ENCODE measurements at regions not wholly inside any gene's neighbourhood (a gene's known extent, or its start where the extent isn't known, plus 50 kb on each side); places are given as distances from the start of the nearest gene placed in this dataset.
"Not testable (repeated sequence)": the region's sequence is repeated elsewhere in the genome, so short reads cannot be mapped to it uniquely, and the experiment has no call there.

DNA sequence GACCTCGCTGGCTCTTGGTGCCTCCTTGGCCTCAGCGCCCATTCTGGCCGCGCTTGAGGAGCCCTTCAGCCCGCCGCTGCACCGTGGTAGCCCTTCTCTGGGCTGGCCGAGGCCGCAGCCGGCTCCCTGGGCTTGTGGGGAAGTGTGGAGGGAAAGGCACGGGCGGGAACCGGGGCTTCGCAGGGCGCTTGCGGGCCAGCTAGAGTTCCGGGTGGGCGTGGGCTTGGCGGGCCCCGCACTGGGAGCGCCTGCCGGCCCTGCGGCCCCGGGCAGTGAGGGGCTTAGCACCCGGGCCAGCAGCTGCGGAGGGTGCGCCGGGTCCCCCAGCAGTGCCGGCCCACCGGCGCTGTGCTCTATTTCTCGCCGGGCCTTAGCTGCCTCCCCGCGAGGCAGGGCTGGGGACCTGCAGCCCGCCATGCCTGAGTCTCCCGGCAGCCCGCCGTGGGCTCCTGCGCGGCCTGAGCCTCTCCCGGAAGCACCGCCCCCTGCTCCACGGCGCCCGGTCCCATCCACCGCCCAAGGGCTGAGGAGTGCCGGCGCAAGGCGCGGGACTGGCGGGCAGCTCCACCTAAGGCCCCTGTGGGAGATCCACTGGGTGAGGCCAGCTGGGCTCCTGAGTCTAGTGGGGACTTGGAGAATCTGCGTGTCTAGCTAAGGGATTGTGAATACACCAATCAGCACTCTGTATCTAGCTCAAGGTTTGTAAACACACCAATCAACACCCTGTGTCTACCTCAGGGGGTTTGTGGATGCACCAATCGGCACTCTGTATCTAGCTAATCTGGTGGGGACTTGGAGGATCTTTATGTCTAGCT, 141.1 kb downstream of the SLCO4C1 start:
- not testable (repeated sequence) for H3K4me3 ChIP-seq (ENCODE audit: low read length in 3 of 3); H3K27me3 ChIP-seq (ENCODE audit: control insufficient read depth in 3 of 3, insufficient read depth in 3 of 3, low read length in 3 of 3); H3K36me3 ChIP-seq (ENCODE audit: control insufficient read depth in 3 of 3, insufficient read depth in 3 of 3, low read length in 3 of 3); H3K4me1 ChIP-seq (ENCODE audit: control insufficient read depth in 3 of 3, insufficient read depth in 3 of 3, low read length in 3 of 3); H3K27ac ChIP-seq (ENCODE audit: low read depth, low read length); H3K9me3 ChIP-seq (ENCODE audit: control insufficient read depth in 3 of 3, low read length in 3 of 3); H3K9ac ChIP-seq (ENCODE audit: low read depth in 1 of 3, low read length in 3 of 3)

DNA sequence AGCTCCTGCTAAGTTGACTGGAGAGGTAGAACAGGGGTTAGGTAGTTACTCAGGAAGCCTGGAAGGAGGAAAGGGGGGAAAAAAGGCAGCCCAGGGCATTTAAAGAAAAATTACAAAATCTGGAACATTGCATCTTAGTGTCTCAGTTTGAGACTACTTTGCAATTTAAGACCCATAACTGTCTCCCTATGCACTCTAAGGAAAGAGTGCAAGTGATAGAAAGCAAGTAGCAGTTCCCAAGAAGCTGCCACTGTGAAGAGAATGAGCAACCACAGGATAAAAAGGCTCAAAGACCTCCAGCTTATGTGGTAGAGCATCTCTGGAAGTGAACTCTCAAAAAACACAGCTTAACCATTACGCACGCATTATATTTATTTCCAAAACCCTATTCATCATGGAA, 141.8 kb downstream of the SLCO4C1 start:
- H3K27me3 ChIP-seq (ENCODE audit: control insufficient read depth in 3 of 3, insufficient read depth in 3 of 3, low read length in 3 of 3): no peaks in the 10 kb centered on the region
- H3K27ac ChIP-seq (ENCODE audit: low read depth, low read length): no peak overlapping the region

DNA sequence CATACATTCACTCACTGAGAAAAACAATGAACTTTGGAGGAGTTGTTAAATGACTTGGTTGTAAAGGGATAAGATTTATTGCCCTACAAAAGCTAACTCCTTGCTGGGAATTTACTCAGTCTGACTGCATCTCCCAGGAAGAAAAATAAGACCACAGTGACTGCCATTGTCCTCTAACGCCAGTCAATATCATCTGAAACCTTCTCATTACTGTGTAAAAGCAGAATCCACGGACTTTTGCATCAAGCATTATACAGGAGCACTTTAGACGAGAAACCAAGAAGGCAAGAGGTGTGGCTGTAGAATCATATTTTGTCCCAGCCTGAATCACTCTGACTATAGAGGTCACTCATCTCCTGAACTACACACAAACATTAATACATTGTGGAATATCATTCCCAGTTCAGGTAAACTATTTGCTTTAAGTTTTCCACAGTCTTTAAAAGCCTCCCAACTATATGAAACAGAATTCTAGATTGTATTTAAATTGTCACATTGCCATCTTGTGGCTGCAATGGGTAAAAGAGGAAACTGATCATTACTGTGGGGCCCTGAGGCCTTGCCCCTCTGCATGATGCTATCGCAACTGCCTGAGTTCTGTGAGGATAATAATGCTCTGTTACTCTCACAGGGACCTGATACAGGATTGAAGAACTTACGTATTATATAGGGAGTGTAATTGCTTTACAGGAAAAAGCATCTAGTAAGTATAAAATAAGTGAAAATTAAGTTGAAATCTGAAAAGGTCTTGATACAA, 142.9 kb downstream of the SLCO4C1 start:
- Histone ChIP-seq H3K4me1 (ENCODE audit: control insufficient read depth in 3 of 3, insufficient read depth in 3 of 3, low read length in 3 of 3) (no peaks in the 10 kb centered on the region), H3K9me3 (ENCODE audit: control insufficient read depth in 3 of 3, low read length in 3 of 3) (no peaks in the 10 kb centered on the region), H3K4me3 (ENCODE audit: low read length in 3 of 3) (no peak overlapping the region), H3K36me3 (ENCODE audit: control insufficient read depth in 3 of 3, insufficient read depth in 3 of 3, low read length in 3 of 3) (no peaks in the 10 kb centered on the region), H3K27me3 (ENCODE audit: control insufficient read depth in 3 of 3, insufficient read depth in 3 of 3, low read length in 3 of 3) (no peaks in the 10 kb centered on the region), H3K9ac (ENCODE audit: low read depth in 1 of 3, low read length in 3 of 3) (no peak overlapping the region), H3K27ac (ENCODE audit: low read depth, low read length) (no peak overlapping the region)

More for the DNA sequence above, 141.8 kb downstream of the SLCO4C1 start:
- Histone ChIP-seq H3K4me3 (ENCODE audit: low read length in 3 of 3) (no peak overlapping the region), H3K36me3 (ENCODE audit: control insufficient read depth in 3 of 3, insufficient read depth in 3 of 3, low read length in 3 of 3) (no peaks in the 10 kb centered on the region), H3K4me1 (ENCODE audit: control insufficient read depth in 3 of 3, insufficient read depth in 3 of 3, low read length in 3 of 3) (no peaks in the 10 kb centered on the region), H3K9ac (ENCODE audit: low read depth in 1 of 3, low read length in 3 of 3) (no peak overlapping the region), H3K9me3 (ENCODE audit: control insufficient read depth in 3 of 3, low read length in 3 of 3) (peaks cover 0 to 2% (median 0%) of the 10 kb centered on the region in 3 donors)

DNA sequence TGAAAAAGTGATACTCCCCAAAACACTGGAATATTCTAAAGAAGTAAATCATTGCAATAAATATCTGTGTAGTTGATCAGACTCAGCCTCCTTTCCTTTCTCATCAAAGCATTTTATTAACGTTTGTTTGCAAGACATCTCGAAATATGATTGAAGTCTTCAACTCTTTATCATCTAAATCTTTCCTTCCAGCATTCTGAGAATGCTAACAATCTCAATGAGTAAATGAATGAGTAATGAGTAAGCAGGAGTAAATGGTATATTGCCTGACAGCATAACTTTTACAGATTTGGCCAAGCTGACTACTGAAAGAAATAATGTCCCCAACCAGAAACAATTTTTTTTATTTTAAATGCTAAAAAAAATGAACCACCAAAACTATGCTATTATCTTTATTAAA, 157.1 kb downstream of the SLCO4C1 start:
- Histone ChIP-seq H3K4me1 (ENCODE audit: control insufficient read depth in 3 of 3, insufficient read depth in 3 of 3, low read length in 3 of 3) (no peaks in the 10 kb centered on the region), H3K36me3 (ENCODE audit: control insufficient read depth in 3 of 3, insufficient read depth in 3 of 3, low read length in 3 of 3) (no peaks in the 10 kb centered on the region), H3K9me3 (ENCODE audit: control insufficient read depth in 3 of 3, low read length in 3 of 3) (no peaks in the 10 kb centered on the region), H3K27ac (ENCODE audit: low read depth, low read length) (no peak overlapping the region), H3K27me3 (ENCODE audit: control insufficient read depth in 3 of 3, insufficient read depth in 3 of 3, low read length in 3 of 3) (no peaks in the 10 kb centered on the region), H3K4me3 (ENCODE audit: low read length in 3 of 3) (no peak overlapping the region), H3K9ac (ENCODE audit: low read depth in 1 of 3, low read length in 3 of 3) (no peak overlapping the region)

DNA sequence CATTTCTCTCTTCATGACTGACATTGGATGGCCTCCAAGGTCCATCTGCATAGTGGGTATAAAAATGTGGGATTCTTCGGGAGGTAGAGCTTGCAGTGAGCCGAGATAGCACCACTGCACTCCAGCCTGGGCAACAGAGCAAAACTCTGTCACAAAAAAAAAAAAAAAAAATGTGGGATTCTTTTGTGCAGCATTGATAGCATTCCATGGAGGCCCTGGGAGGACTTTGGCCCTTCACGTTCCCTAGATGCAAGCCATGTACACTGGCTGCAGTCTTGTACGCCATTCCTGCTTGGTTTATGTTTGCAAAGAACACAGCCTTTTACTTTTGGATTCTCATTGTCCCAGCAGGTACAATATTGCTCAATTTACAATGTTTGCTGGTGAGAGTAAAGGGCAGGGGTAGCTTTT, 157.8 kb downstream of the SLCO4C1 start:
- Histone ChIP-seq H3K27ac (ENCODE audit: low read depth, low read length) (no peak overlapping the region), H3K4me3 (ENCODE audit: low read length in 3 of 3) (no peak overlapping the region), H3K4me1 (ENCODE audit: control insufficient read depth in 3 of 3, insufficient read depth in 3 of 3, low read length in 3 of 3) (no peaks in the 10 kb centered on the region), H3K9ac (ENCODE audit: low read depth in 1 of 3, low read length in 3 of 3) (no peak overlapping the region), H3K36me3 (ENCODE audit: control insufficient read depth in 3 of 3, insufficient read depth in 3 of 3, low read length in 3 of 3) (no peaks in the 10 kb centered on the region), H3K27me3 (ENCODE audit: control insufficient read depth in 3 of 3, insufficient read depth in 3 of 3, low read length in 3 of 3) (no peaks in the 10 kb centered on the region), H3K9me3 (ENCODE audit: control insufficient read depth in 3 of 3, low read length in 3 of 3) (no peaks in the 10 kb centered on the region)

DNA sequence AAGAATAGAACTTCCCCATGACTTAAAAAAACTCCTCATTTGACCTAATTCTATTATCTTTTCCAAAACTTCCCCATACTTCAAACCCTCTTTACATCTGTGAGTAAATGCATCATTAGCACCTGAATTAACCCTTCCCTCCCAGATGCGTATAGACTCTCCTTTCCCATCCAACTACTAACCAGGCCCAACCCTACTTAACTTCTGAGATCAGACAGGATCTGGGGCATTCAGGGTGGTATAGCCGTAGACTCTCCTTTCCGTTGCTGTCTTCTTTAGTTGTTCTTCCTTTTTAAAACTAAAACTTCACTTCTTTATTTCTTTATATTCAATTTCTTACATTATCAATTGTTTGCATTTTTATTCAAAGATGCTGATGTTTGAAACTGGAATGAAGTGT, 165.2 kb downstream of the SLCO4C1 start:
- H3K4me3 ChIP-seq (ENCODE audit: low read length in 3 of 3): no peak overlapping the region
- peaks cover 0 to 2% (median 0%) of the 10 kb centered on the region in 3 donors for H3K9me3 ChIP-seq (ENCODE audit: control insufficient read depth in 3 of 3, low read length in 3 of 3)
- H3K9ac ChIP-seq (ENCODE audit: low read depth in 1 of 3, low read length in 3 of 3): no peak overlapping the region
- no peaks in the 10 kb centered on the region for H3K4me1 ChIP-seq (ENCODE audit: control insufficient read depth in 3 of 3, insufficient read depth in 3 of 3, low read length in 3 of 3)
- H3K27me3 ChIP-seq (ENCODE audit: control insufficient read depth in 3 of 3, insufficient read depth in 3 of 3, low read length in 3 of 3): no peaks in the 10 kb centered on the region
- no peak overlapping the region for H3K27ac ChIP-seq (ENCODE audit: low read depth, low read length)
- no peaks in the 10 kb centered on the region for H3K36me3 ChIP-seq (ENCODE audit: control insufficient read depth in 3 of 3, insufficient read depth in 3 of 3, low read length in 3 of 3)

DNA sequence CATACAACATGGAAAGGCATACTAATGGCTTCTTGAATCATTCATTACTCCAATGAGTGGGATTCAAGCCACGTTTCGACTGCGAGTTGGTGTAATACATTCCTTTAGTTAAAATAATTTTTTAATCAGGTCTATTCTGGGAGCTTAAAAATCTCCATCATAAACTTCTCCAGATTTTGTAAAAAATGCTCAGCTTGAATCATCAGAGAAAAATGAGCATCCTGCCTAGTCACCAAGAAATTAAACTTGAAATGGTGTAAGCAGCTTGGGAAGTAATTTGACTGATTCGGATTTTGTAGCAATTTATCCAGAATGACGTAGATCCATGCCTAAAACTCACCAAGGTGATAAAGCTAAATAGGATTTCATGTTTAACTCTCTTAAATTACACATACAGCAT, 165.7 kb downstream of the SLCO4C1 start:
- H3K4me3 ChIP-seq (ENCODE audit: low read length in 3 of 3): no peak overlapping the region
- no peaks in the 10 kb centered on the region for H3K4me1 ChIP-seq (ENCODE audit: control insufficient read depth in 3 of 3, insufficient read depth in 3 of 3, low read length in 3 of 3)
- no peaks in the 10 kb centered on the region for H3K36me3 ChIP-seq (ENCODE audit: control insufficient read depth in 3 of 3, insufficient read depth in 3 of 3, low read length in 3 of 3)
- H3K9me3 ChIP-seq (ENCODE audit: control insufficient read depth in 3 of 3, low read length in 3 of 3): peaks cover 0 to 2% (median 0%) of the 10 kb centered on the region in 3 donors
- H3K27me3 ChIP-seq (ENCODE audit: control insufficient read depth in 3 of 3, insufficient read depth in 3 of 3, low read length in 3 of 3): no peaks in the 10 kb centered on the region
- no peak overlapping the region for H3K9ac ChIP-seq (ENCODE audit: low read depth in 1 of 3, low read length in 3 of 3)
- no peak overlapping the region for H3K27ac ChIP-seq (ENCODE audit: low read depth, low read length)

DNA sequence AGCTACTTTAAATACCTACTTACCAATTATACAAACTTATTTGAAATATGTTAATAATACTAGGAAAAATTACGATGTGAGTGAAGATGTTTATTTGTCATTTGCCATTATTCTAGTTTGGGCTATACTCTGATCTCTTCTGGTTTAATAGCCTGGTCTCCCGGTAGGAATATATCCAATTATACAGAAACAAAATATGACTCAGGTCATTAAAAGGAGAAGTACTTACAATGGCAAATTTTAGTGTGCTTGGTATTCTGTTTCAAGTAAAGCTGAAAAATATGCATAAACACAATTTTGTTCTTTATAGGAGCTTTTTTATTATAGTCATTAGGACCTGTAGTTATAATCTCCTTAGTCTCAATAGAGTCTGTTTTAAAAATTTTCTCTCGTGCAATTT, 176.8 kb downstream of the SLCO4C1 start:
- no peaks in the 10 kb centered on the region for H3K9me3 ChIP-seq (ENCODE audit: control insufficient read depth in 3 of 3, low read length in 3 of 3)

DNA sequence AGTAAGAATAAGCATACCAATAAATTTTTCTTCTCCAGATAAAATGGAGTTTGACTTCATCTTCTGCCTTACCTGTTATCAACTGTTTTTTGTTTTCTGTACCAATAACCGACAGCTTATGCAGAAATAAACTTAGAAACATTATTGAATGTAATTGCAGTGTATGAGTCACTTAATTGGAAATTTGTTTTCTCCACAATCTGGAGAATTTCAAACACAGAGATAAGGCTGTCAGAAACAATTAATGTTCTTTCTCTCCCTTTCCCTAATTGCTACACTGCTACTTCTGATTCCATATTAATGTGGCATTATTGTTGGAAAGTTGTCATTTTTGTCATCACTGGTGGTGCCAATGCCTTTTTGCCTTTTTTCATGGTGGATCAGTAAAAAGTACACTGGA, 180.3 kb downstream of the SLCO4C1 start:
- H3K4me1 ChIP-seq (ENCODE audit: control insufficient read depth in 3 of 3, insufficient read depth in 3 of 3, low read length in 3 of 3): no peaks in the 10 kb centered on the region
- H3K36me3 ChIP-seq (ENCODE audit: control insufficient read depth in 3 of 3, insufficient read depth in 3 of 3, low read length in 3 of 3): no peaks in the 10 kb centered on the region
- H3K9me3 ChIP-seq (ENCODE audit: control insufficient read depth in 3 of 3, low read length in 3 of 3): no peaks in the 10 kb centered on the region
- no peak overlapping the region for H3K9ac ChIP-seq (ENCODE audit: low read depth in 1 of 3, low read length in 3 of 3)
- H3K27ac ChIP-seq (ENCODE audit: low read depth, low read length): no peak overlapping the region
- H3K4me3 ChIP-seq (ENCODE audit: low read length in 3 of 3): no peak overlapping the region
- H3K27me3 ChIP-seq (ENCODE audit: control insufficient read depth in 3 of 3, insufficient read depth in 3 of 3, low read length in 3 of 3): no peaks in the 10 kb centered on the region

More for the DNA sequence above, 176.8 kb downstream of the SLCO4C1 start:
- Histone ChIP-seq H3K27ac (ENCODE audit: low read depth, low read length) (no peak overlapping the region), H3K4me3 (ENCODE audit: low read length in 3 of 3) (no peak overlapping the region), H3K27me3 (ENCODE audit: control insufficient read depth in 3 of 3, insufficient read depth in 3 of 3, low read length in 3 of 3) (no peaks in the 10 kb centered on the region), H3K9ac (ENCODE audit: low read depth in 1 of 3, low read length in 3 of 3) (no peak overlapping the region), H3K4me1 (ENCODE audit: control insufficient read depth in 3 of 3, insufficient read depth in 3 of 3, low read length in 3 of 3) (no peaks in the 10 kb centered on the region), H3K36me3 (ENCODE audit: control insufficient read depth in 3 of 3, insufficient read depth in 3 of 3, low read length in 3 of 3) (no peaks in the 10 kb centered on the region)

DNA sequence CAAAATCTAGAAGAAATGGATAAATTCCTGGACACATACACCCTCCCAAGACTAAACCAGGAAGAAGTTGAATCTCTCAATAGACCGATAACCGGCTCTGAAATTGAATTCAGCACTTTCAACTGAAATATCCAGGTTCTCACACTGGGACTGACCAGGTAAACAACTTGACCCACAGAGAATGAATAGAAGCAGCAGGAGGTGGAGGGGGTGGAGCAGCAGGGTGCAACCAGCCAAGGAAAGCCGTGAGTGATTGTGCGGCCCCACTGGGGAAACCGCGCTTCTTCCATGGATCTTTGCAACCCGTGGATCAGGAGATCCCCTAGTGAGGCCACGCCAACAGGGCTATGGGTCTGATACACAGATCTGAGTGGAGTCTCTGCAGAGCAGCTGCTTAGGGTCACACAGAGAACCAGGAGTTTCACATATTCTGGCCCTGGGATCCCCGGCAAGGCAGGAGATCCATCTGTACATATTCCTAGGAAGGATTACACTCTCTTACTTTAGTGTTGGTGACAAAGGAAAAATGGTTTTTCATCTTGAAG, 181.5 kb downstream of the SLCO4C1 start:
- Histone ChIP-seq H3K9me3 (ENCODE audit: control insufficient read depth in 3 of 3, low read length in 3 of 3) (no peaks in the 10 kb centered on the region), H3K27ac (ENCODE audit: low read depth, low read length) (no peak overlapping the region), H3K4me1 (ENCODE audit: control insufficient read depth in 3 of 3, insufficient read depth in 3 of 3, low read length in 3 of 3) (no peaks in the 10 kb centered on the region), H3K27me3 (ENCODE audit: control insufficient read depth in 3 of 3, insufficient read depth in 3 of 3, low read length in 3 of 3) (no peaks in the 10 kb centered on the region), H3K9ac (ENCODE audit: low read depth in 1 of 3, low read length in 3 of 3) (no peak overlapping the region), H3K4me3 (ENCODE audit: low read length in 3 of 3) (no peak overlapping the region), H3K36me3 (ENCODE audit: control insufficient read depth in 3 of 3, insufficient read depth in 3 of 3, low read length in 3 of 3) (no peaks in the 10 kb centered on the region)
